ENCODE measurements at regions not wholly inside any gene's neighbourhood (a gene's known extent, or its start where the extent isn't known, plus 50 kb on each side); places are given as distances from the start of the nearest gene placed in this dataset.

DNA sequence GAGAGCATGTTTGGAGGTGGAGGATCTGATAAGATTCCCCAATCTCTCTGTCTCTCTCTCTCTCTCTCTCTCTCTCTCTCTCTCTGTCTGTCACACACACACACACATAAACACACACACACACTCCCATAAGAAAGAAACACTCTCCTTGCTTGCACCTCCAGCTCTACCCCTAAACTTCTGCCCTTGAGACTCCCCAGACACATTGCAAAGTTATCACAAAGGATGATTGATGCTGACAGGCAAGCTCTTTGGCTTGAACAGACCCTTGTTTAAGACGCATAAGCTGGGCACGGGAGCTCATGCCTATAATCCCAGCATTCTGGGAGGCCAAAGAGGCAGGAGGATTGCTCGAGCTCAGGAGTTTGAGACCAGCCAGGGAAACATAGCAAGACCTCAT is 78.2 kb downstream of the NAV1 start (continued):
- TF ChIP-seq, protein P1, sequence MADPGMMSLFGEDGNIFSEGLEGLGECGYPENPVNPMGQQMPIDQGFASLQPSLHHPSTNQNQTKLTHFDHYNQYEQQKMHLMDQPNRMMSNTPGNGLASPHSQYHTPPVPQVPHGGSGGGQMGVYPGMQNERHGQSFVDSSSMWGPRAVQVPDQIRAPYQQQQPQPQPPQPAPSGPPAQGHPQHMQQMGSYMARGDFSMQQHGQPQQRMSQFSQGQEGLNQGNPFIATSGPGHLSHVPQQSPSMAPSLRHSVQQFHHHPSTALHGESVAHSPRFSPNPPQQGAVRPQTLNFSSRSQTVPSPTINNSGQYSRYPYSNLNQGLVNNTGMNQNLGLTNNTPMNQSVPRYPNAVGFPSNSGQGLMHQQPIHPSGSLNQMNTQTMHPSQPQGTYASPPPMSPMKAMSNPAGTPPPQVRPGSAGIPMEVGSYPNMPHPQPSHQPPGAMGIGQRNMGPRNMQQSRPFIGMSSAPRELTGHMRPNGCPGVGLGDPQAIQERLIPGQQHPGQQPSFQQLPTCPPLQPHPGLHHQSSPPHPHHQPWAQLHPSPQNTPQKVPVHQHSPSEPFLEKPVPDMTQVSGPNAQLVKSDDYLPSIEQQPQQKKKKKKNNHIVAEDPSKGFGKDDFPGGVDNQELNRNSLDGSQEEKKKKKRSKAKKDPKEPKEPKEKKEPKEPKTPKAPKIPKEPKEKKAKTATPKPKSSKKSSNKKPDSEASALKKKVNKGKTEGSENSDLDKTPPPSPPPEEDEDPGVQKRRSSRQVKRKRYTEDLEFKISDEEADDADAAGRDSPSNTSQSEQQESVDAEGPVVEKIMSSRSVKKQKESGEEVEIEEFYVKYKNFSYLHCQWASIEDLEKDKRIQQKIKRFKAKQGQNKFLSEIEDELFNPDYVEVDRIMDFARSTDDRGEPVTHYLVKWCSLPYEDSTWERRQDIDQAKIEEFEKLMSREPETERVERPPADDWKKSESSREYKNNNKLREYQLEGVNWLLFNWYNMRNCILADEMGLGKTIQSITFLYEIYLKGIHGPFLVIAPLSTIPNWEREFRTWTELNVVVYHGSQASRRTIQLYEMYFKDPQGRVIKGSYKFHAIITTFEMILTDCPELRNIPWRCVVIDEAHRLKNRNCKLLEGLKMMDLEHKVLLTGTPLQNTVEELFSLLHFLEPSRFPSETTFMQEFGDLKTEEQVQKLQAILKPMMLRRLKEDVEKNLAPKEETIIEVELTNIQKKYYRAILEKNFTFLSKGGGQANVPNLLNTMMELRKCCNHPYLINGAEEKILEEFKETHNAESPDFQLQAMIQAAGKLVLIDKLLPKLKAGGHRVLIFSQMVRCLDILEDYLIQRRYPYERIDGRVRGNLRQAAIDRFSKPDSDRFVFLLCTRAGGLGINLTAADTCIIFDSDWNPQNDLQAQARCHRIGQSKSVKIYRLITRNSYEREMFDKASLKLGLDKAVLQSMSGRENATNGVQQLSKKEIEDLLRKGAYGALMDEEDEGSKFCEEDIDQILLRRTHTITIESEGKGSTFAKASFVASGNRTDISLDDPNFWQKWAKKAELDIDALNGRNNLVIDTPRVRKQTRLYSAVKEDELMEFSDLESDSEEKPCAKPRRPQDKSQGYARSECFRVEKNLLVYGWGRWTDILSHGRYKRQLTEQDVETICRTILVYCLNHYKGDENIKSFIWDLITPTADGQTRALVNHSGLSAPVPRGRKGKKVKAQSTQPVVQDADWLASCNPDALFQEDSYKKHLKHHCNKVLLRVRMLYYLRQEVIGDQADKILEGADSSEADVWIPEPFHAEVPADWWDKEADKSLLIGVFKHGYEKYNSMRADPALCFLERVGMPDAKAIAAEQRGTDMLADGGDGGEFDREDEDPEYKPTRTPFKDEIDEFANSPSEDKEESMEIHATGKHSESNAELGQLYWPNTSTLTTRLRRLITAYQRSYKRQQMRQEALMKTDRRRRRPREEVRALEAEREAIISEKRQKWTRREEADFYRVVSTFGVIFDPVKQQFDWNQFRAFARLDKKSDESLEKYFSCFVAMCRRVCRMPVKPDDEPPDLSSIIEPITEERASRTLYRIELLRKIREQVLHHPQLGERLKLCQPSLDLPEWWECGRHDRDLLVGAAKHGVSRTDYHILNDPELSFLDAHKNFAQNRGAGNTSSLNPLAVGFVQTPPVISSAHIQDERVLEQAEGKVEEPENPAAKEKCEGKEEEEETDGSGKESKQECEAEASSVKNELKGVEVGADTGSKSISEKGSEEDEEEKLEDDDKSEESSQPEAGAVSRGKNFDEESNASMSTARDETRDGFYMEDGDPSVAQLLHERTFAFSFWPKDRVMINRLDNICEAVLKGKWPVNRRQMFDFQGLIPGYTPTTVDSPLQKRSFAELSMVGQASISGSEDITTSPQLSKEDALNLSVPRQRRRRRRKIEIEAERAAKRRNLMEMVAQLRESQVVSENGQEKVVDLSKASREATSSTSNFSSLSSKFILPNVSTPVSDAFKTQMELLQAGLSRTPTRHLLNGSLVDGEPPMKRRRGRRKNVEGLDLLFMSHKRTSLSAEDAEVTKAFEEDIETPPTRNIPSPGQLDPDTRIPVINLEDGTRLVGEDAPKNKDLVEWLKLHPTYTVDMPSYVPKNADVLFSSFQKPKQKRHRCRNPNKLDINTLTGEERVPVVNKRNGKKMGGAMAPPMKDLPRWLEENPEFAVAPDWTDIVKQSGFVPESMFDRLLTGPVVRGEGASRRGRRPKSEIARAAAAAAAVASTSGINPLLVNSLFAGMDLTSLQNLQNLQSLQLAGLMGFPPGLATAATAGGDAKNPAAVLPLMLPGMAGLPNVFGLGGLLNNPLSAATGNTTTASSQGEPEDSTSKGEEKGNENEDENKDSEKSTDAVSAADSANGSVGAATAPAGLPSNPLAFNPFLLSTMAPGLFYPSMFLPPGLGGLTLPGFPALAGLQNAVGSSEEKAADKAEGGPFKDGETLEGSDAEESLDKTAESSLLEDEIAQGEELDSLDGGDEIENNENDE (IDR thresholded peaks at IDR 0.05; ENCODE audit: insufficient replicate concordance, low read length): no peak
- TF ChIP-seq JUN (IDR thresholded peaks at IDR 0.05; ENCODE audit: low read depth, low read length) (no peak), EP300 (IDR thresholded peaks at IDR 0.05; ENCODE audit: borderline replicate concordance in 1 of 2, low read depth in 2 of 2, low read length in 2 of 2) (no peak), RFX5 (IDR thresholded peaks at IDR 0.05; ENCODE audit: borderline replicate concordance, low read depth, low read length) (no peak), RXRA (IDR thresholded peaks at IDR 0.05; ENCODE audit: insufficient read depth, low read depth, low read length) (no peak), BCL11A (IDR thresholded peaks at IDR 0.05; ENCODE audit: low read depth in 2 of 2, low read length in 2 of 2) (no peak), SRF (IDR thresholded peaks at IDR 0.05; ENCODE audit: low read depth, low read length) (no peak), CHD1 (IDR thresholded peaks at IDR 0.05; ENCODE audit: low read depth, low read length) (no peak)
- TF ChIP-seq, protein P2, sequence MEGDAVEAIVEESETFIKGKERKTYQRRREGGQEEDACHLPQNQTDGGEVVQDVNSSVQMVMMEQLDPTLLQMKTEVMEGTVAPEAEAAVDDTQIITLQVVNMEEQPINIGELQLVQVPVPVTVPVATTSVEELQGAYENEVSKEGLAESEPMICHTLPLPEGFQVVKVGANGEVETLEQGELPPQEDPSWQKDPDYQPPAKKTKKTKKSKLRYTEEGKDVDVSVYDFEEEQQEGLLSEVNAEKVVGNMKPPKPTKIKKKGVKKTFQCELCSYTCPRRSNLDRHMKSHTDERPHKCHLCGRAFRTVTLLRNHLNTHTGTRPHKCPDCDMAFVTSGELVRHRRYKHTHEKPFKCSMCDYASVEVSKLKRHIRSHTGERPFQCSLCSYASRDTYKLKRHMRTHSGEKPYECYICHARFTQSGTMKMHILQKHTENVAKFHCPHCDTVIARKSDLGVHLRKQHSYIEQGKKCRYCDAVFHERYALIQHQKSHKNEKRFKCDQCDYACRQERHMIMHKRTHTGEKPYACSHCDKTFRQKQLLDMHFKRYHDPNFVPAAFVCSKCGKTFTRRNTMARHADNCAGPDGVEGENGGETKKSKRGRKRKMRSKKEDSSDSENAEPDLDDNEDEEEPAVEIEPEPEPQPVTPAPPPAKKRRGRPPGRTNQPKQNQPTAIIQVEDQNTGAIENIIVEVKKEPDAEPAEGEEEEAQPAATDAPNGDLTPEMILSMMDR (IDR thresholded peaks at IDR 0.05; ENCODE audit: control extremely low read depth in 1 of 3, insufficient read depth in 1 of 3, low read depth in 1 of 3, low read length in 3 of 3): no peak

All from H1 (cell line).